GM23338 (cell line): ENCODE measurements at regions not wholly inside any gene's neighbourhood (a gene's known extent, or its start where the extent isn't known, plus 50 kb on each side); places are given as distances from the start of the nearest gene placed in this dataset.

Experiments
- CREB1 ChIP-seq: fragments of 250-450 bp; sonication (Bioruptor Pico); IDR thresholded peaks from 2 replicates; pipeline ENCODE4 v1.5.0; 2020; ENCODE audit warnings: low read depth, mild to moderate bottlenecking, moderate library complexity
- CTCF ChIP-seq, 2 experiments: fragments of 200-600 bp in 1 of 2; sonication (generic) in 1 of 2; conservative IDR thresholded peaks; 2 replicates each; pipeline versions ENCODE4 v1.5.1 to v1.6.1; 2016 to 2017; ENCODE audit warnings: antibody characterized with exemption in 2 of 2, low read depth in 2 of 2, mild to moderate bottlenecking in 2 of 2, moderate library complexity in 1 of 2
- EZH2 ChIP-seq: fragments of 200-600 bp; sonication (generic); IDR thresholded peaks from one replicate; pipeline ENCODE4 v1.8.0; 2017; ENCODE audit warnings: antibody characterized with exemption, mild to moderate bottlenecking, low read depth; ENCODE audit not compliant: unreplicated experiment
- POLR2AphosphoS5 ChIP-seq: IDR thresholded peaks from 2 replicates; pipeline ENCODE4 v1.6.1; 2016; ENCODE audit warnings: antibody characterized with exemption, low read depth
- TF ChIP-seq, protein P1 (sequence below): IDR thresholded peaks from one replicate; pipeline ENCODE4 v1.6.1; 2018; ENCODE audit warnings: antibody characterized with exemption; ENCODE audit not compliant: unreplicated experiment
- TF ChIP-seq, protein P2 (sequence below): fragments of 250-450 bp; sonication (Bioruptor Pico); IDR thresholded peaks from 2 replicates; pipeline ENCODE4 v1.5.0; 2020; ENCODE audit warnings: mild to moderate bottlenecking, moderate library complexity

DNA sequence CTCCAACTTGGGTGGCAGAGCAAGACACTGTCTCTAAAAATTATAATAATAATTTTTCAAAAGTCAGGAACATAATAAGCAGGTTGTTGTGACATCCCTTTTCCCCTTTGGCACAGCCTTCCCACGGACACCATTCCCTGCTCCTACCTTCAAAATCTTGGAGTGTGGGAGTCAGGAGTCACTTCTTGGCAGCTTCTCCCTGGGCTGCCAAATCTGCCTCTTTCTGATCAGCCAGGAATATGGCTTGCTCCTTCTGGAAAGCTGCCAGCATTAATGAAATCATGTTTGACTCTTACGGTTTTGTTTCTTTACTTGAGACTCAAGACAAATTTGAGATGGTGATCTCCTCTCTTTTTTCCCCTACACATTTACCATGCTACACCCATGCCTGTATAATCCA lies 391.4 kb upstream of the SYT1 start:
- TF ChIP-seq CTCF (conservative IDR thresholded peaks at IDR 0.05; ENCODE audit: low read depth in 2 of 2) (no peak), EZH2 (no peak), CREB1 (CRISPR knock-in tag) (no peak), POLR2AphosphoS5 (no peak)
- TF ChIP-seq, protein P1, sequence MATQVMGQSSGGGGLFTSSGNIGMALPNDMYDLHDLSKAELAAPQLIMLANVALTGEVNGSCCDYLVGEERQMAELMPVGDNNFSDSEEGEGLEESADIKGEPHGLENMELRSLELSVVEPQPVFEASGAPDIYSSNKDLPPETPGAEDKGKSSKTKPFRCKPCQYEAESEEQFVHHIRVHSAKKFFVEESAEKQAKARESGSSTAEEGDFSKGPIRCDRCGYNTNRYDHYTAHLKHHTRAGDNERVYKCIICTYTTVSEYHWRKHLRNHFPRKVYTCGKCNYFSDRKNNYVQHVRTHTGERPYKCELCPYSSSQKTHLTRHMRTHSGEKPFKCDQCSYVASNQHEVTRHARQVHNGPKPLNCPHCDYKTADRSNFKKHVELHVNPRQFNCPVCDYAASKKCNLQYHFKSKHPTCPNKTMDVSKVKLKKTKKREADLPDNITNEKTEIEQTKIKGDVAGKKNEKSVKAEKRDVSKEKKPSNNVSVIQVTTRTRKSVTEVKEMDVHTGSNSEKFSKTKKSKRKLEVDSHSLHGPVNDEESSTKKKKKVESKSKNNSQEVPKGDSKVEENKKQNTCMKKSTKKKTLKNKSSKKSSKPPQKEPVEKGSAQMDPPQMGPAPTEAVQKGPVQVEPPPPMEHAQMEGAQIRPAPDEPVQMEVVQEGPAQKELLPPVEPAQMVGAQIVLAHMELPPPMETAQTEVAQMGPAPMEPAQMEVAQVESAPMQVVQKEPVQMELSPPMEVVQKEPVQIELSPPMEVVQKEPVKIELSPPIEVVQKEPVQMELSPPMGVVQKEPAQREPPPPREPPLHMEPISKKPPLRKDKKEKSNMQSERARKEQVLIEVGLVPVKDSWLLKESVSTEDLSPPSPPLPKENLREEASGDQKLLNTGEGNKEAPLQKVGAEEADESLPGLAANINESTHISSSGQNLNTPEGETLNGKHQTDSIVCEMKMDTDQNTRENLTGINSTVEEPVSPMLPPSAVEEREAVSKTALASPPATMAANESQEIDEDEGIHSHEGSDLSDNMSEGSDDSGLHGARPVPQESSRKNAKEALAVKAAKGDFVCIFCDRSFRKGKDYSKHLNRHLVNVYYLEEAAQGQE = no peak
- TF ChIP-seq, protein P2, sequence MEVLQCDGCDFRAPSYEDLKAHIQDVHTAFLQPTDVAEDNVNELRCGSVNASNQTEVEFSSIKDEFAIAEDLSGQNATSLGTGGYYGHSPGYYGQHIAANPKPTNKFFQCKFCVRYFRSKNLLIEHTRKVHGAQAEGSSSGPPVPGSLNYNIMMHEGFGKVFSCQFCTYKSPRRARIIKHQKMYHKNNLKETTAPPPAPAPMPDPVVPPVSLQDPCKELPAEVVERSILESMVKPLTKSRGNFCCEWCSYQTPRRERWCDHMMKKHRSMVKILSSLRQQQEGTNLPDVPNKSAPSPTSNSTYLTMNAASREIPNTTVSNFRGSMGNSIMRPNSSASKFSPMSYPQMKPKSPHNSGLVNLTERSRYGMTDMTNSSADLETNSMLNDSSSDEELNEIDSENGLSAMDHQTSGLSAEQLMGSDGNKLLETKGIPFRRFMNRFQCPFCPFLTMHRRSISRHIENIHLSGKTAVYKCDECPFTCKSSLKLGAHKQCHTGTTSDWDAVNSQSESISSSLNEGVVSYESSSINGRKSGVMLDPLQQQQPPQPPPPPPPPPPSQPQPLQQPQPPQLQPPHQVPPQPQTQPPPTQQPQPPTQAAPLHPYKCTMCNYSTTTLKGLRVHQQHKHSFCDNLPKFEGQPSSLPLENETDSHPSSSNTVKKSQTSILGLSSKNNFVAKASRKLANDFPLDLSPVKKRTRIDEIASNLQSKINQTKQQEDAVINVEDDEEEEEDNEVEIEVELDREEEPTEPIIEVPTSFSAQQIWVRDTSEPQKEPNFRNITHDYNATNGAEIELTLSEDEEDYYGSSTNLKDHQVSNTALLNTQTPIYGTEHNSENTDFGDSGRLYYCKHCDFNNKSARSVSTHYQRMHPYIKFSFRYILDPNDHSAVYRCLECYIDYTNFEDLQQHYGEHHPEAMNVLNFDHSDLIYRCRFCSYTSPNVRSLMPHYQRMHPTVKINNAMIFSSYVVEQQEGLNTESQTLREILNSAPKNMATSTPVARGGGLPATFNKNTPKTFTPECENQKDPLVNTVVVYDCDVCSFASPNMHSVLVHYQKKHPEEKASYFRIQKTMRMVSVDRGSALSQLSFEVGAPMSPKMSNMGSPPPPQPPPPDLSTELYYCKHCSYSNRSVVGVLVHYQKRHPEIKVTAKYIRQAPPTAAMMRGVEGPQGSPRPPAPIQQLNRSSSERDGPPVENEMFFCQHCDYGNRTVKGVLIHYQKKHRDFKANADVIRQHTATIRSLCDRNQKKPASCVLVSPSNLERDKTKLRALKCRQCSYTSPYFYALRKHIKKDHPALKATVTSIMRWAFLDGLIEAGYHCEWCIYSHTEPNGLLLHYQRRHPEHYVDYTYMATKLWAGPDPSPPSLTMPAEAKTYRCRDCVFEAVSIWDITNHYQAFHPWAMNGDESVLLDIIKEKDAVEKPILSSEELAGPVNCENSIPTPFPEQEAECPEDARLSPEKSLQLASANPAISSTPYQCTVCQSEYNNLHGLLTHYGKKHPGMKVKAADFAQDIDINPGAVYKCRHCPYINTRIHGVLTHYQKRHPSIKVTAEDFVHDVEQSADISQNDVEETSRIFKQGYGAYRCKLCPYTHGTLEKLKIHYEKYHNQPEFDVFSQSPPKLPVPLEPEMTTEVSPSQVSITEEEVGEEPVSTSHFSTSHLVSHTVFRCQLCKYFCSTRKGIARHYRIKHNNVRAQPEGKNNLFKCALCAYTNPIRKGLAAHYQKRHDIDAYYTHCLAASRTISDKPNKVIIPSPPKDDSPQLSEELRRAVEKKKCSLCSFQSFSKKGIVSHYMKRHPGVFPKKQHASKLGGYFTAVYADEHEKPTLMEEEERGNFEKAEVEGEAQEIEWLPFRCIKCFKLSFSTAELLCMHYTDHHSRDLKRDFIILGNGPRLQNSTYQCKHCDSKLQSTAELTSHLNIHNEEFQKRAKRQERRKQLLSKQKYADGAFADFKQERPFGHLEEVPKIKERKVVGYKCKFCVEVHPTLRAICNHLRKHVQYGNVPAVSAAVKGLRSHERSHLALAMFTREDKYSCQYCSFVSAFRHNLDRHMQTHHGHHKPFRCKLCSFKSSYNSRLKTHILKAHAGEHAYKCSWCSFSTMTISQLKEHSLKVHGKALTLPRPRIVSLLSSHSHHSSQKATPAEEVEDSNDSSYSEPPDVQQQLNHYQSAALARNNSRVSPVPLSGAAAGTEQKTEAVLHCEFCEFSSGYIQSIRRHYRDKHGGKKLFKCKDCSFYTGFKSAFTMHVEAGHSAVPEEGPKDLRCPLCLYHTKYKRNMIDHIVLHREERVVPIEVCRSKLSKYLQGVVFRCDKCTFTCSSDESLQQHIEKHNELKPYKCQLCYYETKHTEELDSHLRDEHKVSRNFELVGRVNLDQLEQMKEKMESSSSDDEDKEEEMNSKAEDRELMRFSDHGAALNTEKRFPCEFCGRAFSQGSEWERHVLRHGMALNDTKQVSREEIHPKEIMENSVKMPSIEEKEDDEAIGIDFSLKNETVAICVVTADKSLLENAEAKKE = no peak
